ENCODE measurements at regions not wholly inside any gene's neighbourhood (a gene's known extent, or its start where the extent isn't known, plus 50 kb on each side); places are given as distances from the start of the nearest gene placed in this dataset.

GRCh38 chr14:58954052-58954451 lies 234.4 kb upstream of the DAAM1 start:
- TF ChIP-seq CTCF (IDR thresholded peaks at IDR 0.05), result no peak
- TF ChIP-seq POLR2AphosphoS5 (IDR thresholded peaks at IDR 0.05; ENCODE audit: low read depth, low read length), result no peak
- no peak for TF ChIP-seq NRF1 (IDR thresholded peaks at IDR 0.05; ENCODE audit: low read depth, low read length)
- TF ChIP-seq REST (IDR thresholded peaks at IDR 0.05; ENCODE audit: low read depth, low read length), result no peak
- TF ChIP-seq RCOR1 (IDR thresholded peaks at IDR 0.05; ENCODE audit: low read length), result no peak
- no peak for TF ChIP-seq ELF1 (IDR thresholded peaks at IDR 0.05)
- no peak for TF ChIP-seq EP300 (IDR thresholded peaks at IDR 0.05; ENCODE audit: borderline replicate concordance in 1 of 2, low read depth in 1 of 2, low read length in 1 of 2)
- TF ChIP-seq CHD2 (IDR thresholded peaks at IDR 0.05; ENCODE audit: low read length, partially characterized antibody), result no peak
- TF ChIP-seq USF1 (IDR thresholded peaks at IDR 0.05; ENCODE audit: borderline replicate concordance, low read depth), result no peak
- TF ChIP-seq GABPA (IDR thresholded peaks at IDR 0.05; ENCODE audit: low read depth), result no peak
- TF ChIP-seq ZBTB33 (IDR thresholded peaks at IDR 0.05; ENCODE audit: borderline replicate concordance, low read depth), result no peak
- no peak for TF ChIP-seq JUND (IDR thresholded peaks at IDR 0.05)
- TF ChIP-seq MAX (IDR thresholded peaks at IDR 0.05; ENCODE audit: low read depth), result no peak
